RWPE2 (cell line): ENCODE measurements at regions not wholly inside any gene's neighbourhood (a gene's known extent, or its start where the extent isn't known, plus 50 kb on each side); places are given as distances from the start of the nearest gene placed in this dataset.
"Not testable (repeated sequence)": the region's sequence is repeated elsewhere in the genome, so short reads cannot be mapped to it uniquely, and the experiment has no call there.

Experiments used
- ATAC-seq: fragments of 200-7000 bp; cut with Tn5 transposase; 3 replicates; pipeline ENCODE4 v1.9.1; 2021; ENCODE audit warnings: low read depth
- DNase-seq: peaks from one replicate; pipeline ENCODE4 v3.0.0-alpha.2; 2020; ENCODE audit warnings: low spot score
- H3K27ac ChIP-seq: fragments of 450-650 bp; 2 replicates; pipeline ENCODE4 v1.5.1; 2017; ENCODE audit warnings: mild to moderate bottlenecking; ENCODE audit not compliant: poor library complexity, severe bottlenecking
- H3K27me3 ChIP-seq: fragments of 250-450 bp; sonication (Bioruptor Pico); 2 replicates; pipeline ENCODE4 v1.5.1; 2021; ENCODE audit warnings: mild to moderate bottlenecking, moderate library complexity; ENCODE audit not compliant: insufficient read depth, poor library complexity, severe bottlenecking
- H3K36me3 ChIP-seq: fragments of 250-450 bp; sonication (Bioruptor Pico); 2 replicates; pipeline ENCODE4 v1.5.1; 2020; ENCODE audit warnings: low read depth, mild to moderate bottlenecking, moderate library complexity
- H3K4me1 ChIP-seq: fragments of 250-450 bp; sonication (Bioruptor Pico); 2 replicates; pipeline ENCODE4 v1.5.1; 2021; ENCODE audit warnings: mild to moderate bottlenecking, moderate library complexity; ENCODE audit not compliant: insufficient read depth, poor library complexity, severe bottlenecking
- H3K4me3 ChIP-seq: fragments of 250-450 bp; sonication (Bioruptor Pico); 2 replicates; pipeline ENCODE4 v1.5.1; 2021; ENCODE audit warnings: mild to moderate bottlenecking, moderate library complexity; ENCODE audit not compliant: severe bottlenecking
- H3K9me3 ChIP-seq: fragments of 250-450 bp; sonication (Bioruptor Pico); 2 replicates; pipeline ENCODE4 v1.5.1; 2021; ENCODE audit warnings: mild to moderate bottlenecking, moderate library complexity; ENCODE audit not compliant: severe bottlenecking
- TF ChIP-seq, protein P1 (sequence below): fragments of 450-650 bp; IDR thresholded peaks from one replicate; pipeline ENCODE4 v1.5.1; 2017; ENCODE audit warnings: mild to moderate bottlenecking, moderate library complexity; ENCODE audit not compliant: poor library complexity, severe bottlenecking

DNA sequence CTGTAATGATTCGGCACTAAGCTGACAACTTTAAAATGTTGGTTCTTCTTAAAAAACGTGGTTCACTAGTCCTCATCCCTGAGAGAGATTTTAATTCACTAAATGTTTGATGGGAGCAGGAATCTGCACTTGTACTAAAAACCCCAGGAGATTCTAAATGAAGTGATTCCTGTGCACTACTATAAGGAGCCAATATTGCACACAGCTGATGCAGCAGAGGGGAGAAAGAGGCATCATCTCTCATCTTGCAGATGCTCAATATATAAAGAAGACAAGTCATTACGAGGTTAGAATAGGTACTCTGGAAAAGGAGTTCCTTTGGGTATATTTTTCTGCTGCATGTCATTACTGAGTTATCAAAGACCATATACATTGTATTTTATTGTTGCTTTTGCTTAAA is 207.6 kb upstream of the RASGEF1B start:
- TF ChIP-seq, protein P1, sequence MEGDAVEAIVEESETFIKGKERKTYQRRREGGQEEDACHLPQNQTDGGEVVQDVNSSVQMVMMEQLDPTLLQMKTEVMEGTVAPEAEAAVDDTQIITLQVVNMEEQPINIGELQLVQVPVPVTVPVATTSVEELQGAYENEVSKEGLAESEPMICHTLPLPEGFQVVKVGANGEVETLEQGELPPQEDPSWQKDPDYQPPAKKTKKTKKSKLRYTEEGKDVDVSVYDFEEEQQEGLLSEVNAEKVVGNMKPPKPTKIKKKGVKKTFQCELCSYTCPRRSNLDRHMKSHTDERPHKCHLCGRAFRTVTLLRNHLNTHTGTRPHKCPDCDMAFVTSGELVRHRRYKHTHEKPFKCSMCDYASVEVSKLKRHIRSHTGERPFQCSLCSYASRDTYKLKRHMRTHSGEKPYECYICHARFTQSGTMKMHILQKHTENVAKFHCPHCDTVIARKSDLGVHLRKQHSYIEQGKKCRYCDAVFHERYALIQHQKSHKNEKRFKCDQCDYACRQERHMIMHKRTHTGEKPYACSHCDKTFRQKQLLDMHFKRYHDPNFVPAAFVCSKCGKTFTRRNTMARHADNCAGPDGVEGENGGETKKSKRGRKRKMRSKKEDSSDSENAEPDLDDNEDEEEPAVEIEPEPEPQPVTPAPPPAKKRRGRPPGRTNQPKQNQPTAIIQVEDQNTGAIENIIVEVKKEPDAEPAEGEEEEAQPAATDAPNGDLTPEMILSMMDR = no peak
- no peaks in the 10 kb centered on the region for H3K36me3 ChIP-seq
- ATAC-seq = no peak
- no peaks in the 10 kb centered on the region for H3K4me1 ChIP-seq
- H3K4me3 ChIP-seq = no peak overlapping the region
- no peak overlapping the region for H3K27ac ChIP-seq
- H3K27me3 ChIP-seq = no peaks in the 10 kb centered on the region
- DNase-seq = no peak
- no peaks in the 10 kb centered on the region for H3K9me3 ChIP-seq

DNA sequence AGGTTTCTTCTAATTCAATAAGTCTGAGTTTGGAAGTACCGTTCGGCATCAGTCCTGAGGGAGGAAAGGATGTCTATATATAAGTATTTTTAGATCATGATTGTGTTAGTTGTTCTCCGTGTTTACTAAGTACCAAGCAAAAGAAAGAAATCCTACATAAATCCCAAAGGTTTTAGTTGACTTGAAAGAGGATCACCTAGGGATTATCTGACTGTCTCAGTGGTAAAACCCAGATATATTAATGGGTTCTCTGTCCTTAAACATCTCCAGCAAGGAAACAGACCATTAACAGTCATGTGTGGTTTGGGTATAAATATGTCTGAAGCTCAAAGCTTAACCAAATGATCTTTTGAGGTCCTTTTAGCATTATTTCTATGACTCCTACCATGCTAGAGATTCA is 207.1 kb upstream of the RASGEF1B start:
- no peaks in the 10 kb centered on the region for H3K27me3 ChIP-seq
- ATAC-seq (no peak), DNase-seq (no peak)
- H3K36me3 ChIP-seq = no peaks in the 10 kb centered on the region
- TF ChIP-seq, protein P1 = no peak
- no peak overlapping the region for H3K4me3 ChIP-seq
- no peak overlapping the region for H3K27ac ChIP-seq
- no peaks in the 10 kb centered on the region for H3K4me1 ChIP-seq
- no peaks in the 10 kb centered on the region for H3K9me3 ChIP-seq

DNA sequence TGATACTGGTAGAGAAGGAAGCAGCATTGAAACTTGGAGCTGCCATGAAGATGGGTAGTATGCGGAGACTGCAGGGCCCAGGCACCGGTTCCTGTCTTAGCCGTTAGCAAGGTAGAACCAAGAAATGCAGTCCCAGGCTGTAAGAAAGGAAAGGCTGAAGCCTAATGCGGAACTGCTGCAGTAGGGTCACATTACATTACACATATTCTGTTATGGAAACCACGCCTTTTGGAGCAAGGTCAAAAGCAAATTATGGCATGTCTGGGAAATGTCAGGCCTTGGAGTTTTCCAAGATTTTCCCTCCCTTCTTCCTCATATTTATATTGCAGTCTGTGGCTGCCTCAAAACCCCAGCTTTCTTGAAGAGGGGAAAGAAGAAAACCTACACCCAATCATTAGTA is 204.8 kb upstream of the RASGEF1B start:
- DNase-seq = no peak
- no peaks in the 10 kb centered on the region for H3K27me3 ChIP-seq

DNA sequence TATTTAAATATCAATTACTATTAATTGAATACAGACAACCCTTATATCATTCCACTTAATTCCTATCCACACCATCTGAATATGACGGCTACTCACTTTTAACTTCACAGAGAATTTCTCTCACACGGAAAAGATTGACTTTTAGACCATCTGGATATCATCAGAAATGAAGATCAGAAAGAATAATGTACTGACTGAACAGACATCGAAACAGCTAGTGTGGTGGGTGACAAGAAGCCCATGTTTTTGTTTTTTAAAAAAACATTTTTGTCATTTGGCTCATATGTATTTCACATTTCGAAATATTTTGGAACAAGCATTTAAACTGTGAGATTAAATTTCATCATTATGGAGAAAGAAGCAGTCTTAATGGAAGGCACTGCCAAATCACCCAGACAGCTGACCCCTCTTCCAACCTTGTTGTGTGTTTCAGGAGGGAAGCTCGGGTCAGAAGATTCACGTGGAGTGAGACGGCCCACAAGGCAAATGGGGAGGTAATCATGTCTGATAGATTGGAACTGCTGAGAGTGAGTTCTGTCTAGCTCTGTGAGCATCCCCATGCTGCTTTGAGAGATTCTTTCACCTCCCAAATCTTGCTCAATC is 204.2 kb upstream of the RASGEF1B start:
- Histone ChIP-seq H3K9me3 (no peaks in the 10 kb centered on the region), H3K27me3 (no peaks in the 10 kb centered on the region), H3K4me3 (no peak overlapping the region), H3K27ac (no peak overlapping the region), H3K4me1 (no peaks in the 10 kb centered on the region), H3K36me3 (no peaks in the 10 kb centered on the region)
- DNase-seq = no peak
- TF ChIP-seq, protein P1 = no peak
- no peak for ATAC-seq

More for the DNA sequence above, 204.8 kb upstream of the RASGEF1B start:
- Histone ChIP-seq H3K9me3 (no peaks in the 10 kb centered on the region), H3K4me3 (no peak overlapping the region), H3K4me1 (no peaks in the 10 kb centered on the region), H3K27ac (no peak overlapping the region), H3K36me3 (no peaks in the 10 kb centered on the region)
- ATAC-seq = no peak
- TF ChIP-seq, protein P1 = no peak

DNA sequence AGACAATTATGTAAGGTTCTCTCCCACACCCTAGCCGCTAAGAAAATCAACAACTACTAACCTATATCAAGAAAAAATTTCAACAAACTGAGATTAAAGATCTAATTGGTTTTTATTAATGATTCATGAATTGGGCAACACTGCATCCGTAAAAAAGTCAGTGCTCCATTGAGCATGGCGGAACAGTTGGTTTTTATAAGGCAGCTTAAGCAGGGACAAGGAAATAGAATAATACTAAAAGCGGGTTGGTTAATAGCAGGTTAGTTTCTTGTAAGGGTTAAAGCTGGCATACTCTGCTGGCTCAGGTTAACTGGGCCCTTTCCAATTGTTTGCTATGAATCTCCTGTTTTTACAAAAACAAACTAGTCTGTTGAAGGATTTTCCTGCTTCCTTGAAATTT is 202.3 kb upstream of the RASGEF1B start:
- TF ChIP-seq, protein P1 = no peak
- no peaks in the 10 kb centered on the region for H3K27me3 ChIP-seq
- no peak for DNase-seq
- no peak for ATAC-seq
- H3K36me3 ChIP-seq = no peaks in the 10 kb centered on the region
- H3K9me3 ChIP-seq = no peaks in the 10 kb centered on the region
- no peaks in the 10 kb centered on the region for H3K4me1 ChIP-seq
- no peak overlapping the region for H3K4me3 ChIP-seq
- no peak overlapping the region for H3K27ac ChIP-seq

DNA sequence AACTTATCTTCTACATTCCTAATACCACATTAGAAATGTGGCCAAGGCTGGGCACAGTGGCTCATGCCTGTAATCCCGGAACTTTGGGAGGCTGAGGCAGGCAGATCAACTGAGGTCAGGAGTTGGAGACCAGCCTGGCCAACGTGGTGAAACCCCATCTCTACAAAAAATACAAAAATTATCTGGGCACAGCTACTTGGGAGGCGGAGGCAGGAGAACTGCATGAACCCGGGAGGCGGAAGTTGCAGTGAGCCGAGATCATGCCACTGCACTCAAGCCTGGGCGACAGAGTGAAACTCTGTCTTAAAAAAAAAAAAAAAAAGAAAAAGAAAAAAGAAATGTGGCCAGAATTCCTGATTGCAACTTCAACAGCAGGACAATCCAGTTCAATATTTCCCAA is 196.6 kb upstream of the RASGEF1B start:
- H3K27ac ChIP-seq, DNase-seq, H3K4me1 ChIP-seq, H3K9me3 ChIP-seq, ATAC-seq, H3K4me3 ChIP-seq, H3K27me3 ChIP-seq, H3K36me3 ChIP-seq: not testable (repeated sequence)
